22Rv1 (cell line): ENCODE measurements at regions not wholly inside any gene's neighbourhood (a gene's known extent, or its start where the extent isn't known, plus 50 kb on each side); places are given as distances from the start of the nearest gene placed in this dataset.

Experiments used
- ZFX ChIP-seq: fragments of 450-650 bp; IDR thresholded peaks from 2 replicates; pipeline ENCODE4 v1.6.1; 2017; ENCODE audit warnings: antibody characterized with exemption, borderline replicate concordance
- TF ChIP-seq, protein P1 (sequence below): fragments of 450-650 bp; IDR thresholded peaks from 2 replicates; pipeline ENCODE4 v1.5.1; 2017; ENCODE audit warnings: mild to moderate bottlenecking

DNA sequence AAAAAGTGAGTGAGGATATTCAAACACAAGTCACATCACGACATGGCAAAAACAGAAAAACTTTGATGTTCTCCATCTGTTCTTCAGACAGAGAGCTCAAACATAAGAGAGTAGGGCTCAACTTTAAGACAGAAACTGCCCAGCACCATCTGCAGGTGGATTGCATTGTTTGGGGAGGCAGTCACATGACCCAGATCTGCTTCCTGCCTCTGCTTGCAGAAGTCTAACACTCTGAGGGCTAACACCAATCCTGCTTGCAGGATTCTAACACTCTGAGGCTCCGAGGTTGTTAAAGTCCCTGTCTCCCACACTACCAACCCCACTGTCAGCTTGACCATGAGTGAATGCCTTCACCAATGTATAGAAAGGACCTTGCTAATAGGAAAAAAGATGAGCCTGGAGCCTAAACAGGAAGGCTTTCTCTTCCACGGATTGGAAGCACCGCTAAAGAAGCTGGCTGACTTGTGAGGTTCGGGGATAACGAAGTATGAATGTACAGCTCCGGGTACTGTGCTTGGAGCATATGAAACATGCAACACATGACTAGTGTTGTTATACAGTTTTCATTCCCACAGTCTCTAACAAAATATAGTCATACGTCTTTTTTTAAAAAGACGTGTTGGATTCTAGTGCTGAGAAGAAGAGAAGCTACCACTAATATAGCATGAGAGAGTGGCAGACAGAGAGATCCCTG lies 176.6 kb upstream of the CREB1 start:
- TF ChIP-seq, protein P1, sequence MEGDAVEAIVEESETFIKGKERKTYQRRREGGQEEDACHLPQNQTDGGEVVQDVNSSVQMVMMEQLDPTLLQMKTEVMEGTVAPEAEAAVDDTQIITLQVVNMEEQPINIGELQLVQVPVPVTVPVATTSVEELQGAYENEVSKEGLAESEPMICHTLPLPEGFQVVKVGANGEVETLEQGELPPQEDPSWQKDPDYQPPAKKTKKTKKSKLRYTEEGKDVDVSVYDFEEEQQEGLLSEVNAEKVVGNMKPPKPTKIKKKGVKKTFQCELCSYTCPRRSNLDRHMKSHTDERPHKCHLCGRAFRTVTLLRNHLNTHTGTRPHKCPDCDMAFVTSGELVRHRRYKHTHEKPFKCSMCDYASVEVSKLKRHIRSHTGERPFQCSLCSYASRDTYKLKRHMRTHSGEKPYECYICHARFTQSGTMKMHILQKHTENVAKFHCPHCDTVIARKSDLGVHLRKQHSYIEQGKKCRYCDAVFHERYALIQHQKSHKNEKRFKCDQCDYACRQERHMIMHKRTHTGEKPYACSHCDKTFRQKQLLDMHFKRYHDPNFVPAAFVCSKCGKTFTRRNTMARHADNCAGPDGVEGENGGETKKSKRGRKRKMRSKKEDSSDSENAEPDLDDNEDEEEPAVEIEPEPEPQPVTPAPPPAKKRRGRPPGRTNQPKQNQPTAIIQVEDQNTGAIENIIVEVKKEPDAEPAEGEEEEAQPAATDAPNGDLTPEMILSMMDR = no peak
- TF ChIP-seq ZFX = no peak
